ENCODE measurements at regions not wholly inside any gene's neighbourhood (a gene's known extent, or its start where the extent isn't known, plus 50 kb on each side); places are given as distances from the start of the nearest gene placed in this dataset.
"Not testable (repeated sequence)": the region's sequence is repeated elsewhere in the genome, so short reads cannot be mapped to it uniquely, and the experiment has no call there.

DNA sequence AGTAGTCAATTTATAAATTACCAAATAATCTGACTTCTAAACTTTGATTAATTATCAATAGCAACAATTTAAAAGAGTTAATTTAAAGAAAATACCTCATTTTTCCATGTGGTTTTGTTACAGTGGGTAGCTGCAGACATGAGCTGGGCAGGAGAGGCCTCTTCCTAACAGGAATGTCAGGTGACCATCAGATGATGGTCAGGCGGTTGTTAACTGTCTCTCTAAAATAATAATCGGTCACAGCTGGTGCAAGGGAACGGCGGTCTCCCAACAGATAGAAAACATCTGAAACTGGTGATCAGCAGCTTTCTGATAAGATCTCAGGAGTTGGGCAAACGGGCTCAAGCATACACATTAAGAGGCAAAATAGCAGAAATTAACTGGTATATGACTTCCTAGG is 342.7 kb upstream of the CYLC2 start:
- H3K4me3 ChIP-seq (ENCODE audit: low read depth, low read length), result no peak overlapping the region
- TF ChIP-seq, protein P1, sequence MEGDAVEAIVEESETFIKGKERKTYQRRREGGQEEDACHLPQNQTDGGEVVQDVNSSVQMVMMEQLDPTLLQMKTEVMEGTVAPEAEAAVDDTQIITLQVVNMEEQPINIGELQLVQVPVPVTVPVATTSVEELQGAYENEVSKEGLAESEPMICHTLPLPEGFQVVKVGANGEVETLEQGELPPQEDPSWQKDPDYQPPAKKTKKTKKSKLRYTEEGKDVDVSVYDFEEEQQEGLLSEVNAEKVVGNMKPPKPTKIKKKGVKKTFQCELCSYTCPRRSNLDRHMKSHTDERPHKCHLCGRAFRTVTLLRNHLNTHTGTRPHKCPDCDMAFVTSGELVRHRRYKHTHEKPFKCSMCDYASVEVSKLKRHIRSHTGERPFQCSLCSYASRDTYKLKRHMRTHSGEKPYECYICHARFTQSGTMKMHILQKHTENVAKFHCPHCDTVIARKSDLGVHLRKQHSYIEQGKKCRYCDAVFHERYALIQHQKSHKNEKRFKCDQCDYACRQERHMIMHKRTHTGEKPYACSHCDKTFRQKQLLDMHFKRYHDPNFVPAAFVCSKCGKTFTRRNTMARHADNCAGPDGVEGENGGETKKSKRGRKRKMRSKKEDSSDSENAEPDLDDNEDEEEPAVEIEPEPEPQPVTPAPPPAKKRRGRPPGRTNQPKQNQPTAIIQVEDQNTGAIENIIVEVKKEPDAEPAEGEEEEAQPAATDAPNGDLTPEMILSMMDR (conservative IDR thresholded peaks at IDR 0.05; ENCODE audit: low read depth, low read length), result no peak
- no peak for DNase-seq (ENCODE audit: low read depth)

DNA sequence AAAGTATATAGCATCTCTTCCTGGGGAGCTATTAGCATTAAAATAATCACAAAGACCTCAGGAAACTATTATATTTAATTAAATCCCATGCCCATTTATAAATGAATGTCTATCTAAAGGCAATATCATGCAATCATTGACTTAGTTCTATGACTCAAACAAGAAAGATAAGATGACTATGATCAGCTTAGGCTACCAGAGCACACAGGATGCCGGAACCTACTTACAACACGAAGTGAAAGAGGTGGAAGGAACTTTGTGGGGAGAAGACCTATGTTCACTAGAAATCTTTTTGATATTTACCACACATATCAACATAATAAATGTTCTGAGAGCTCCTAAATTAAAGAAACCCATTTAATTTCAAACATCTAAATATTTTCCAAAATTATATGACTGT is 344.2 kb upstream of the CYLC2 start:
- no peak overlapping the region for H3K4me3 ChIP-seq (ENCODE audit: low read depth, low read length)
- TF ChIP-seq, protein P1 (conservative IDR thresholded peaks at IDR 0.05; ENCODE audit: low read depth, low read length), result no peak
- no peak for DNase-seq (ENCODE audit: low read depth)

DNA sequence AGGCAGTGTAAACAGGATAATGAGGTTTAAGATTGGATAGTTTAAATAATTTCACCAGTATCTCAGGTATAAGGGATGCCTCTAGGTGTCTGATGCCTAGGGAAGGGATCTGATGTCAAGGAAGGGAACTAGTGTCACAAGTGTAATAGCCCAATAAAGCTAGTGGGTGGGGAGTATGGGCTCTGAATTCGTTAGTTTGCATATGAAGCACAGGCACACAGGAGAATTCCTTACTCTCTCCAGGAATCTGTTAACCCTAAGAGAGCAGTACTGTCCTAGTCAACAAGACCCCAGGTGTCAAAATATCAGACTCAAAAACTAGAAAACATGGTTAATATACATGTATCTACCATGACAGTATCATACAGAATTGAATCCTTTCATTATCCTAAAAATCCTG is 352.5 kb upstream of the CYLC2 start:
- H3K4me3 ChIP-seq (ENCODE audit: low read depth, low read length), result no peak overlapping the region
- DNase-seq (ENCODE audit: low read depth), result no peak
- TF ChIP-seq, protein P1 (conservative IDR thresholded peaks at IDR 0.05; ENCODE audit: low read depth, low read length), result no peak

DNA sequence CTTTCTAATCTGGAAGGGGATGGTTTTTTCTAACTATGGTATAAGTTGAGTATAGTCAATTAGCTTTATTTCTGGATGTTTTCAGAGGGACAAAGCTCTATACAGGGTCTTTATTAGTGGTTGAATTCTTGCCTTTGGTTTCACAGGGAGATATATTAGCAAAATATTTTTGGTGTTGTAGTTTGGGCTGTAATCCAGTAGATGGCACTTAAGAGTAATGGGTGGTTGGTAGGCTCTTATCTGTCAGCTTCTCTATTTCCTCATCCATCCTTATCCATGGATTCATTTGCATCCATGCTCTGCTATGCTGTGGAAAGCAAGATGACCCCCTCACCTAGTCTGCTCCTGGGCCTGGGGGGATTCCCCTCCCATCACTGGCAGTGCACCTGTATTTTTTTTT is 363.6 kb upstream of the CYLC2 start:
- no peak for DNase-seq (ENCODE audit: low read depth)
- H3K4me3 ChIP-seq (ENCODE audit: low read depth, low read length), result no peak overlapping the region
- TF ChIP-seq, protein P1 (conservative IDR thresholded peaks at IDR 0.05; ENCODE audit: low read depth, low read length), result peak; percentile 65

DNA sequence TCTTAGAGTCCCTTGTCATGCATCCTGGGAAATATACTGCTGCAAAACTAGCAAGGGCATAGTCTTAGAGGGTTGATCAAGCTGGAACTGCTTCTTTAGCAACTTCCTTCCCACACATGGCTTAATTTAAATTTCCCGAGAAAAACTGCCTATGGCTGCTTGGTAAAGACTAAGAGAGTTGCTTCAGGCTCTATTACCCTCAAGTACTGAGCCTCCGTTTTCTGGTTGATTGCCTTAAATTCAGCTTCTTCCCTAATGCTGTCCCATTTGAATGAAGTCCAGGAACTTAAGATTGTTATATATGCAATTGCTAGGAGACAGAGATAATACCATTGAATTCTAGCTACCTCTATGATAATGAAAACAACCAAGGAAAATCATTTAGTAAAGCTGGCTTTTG is 385.7 kb upstream of the CYLC2 start:
- DNase-seq (ENCODE audit: low read depth), result no peak
- TF ChIP-seq, protein P1 (conservative IDR thresholded peaks at IDR 0.05; ENCODE audit: low read depth, low read length), result no peak
- no peak overlapping the region for H3K4me3 ChIP-seq (ENCODE audit: low read depth, low read length)

DNA sequence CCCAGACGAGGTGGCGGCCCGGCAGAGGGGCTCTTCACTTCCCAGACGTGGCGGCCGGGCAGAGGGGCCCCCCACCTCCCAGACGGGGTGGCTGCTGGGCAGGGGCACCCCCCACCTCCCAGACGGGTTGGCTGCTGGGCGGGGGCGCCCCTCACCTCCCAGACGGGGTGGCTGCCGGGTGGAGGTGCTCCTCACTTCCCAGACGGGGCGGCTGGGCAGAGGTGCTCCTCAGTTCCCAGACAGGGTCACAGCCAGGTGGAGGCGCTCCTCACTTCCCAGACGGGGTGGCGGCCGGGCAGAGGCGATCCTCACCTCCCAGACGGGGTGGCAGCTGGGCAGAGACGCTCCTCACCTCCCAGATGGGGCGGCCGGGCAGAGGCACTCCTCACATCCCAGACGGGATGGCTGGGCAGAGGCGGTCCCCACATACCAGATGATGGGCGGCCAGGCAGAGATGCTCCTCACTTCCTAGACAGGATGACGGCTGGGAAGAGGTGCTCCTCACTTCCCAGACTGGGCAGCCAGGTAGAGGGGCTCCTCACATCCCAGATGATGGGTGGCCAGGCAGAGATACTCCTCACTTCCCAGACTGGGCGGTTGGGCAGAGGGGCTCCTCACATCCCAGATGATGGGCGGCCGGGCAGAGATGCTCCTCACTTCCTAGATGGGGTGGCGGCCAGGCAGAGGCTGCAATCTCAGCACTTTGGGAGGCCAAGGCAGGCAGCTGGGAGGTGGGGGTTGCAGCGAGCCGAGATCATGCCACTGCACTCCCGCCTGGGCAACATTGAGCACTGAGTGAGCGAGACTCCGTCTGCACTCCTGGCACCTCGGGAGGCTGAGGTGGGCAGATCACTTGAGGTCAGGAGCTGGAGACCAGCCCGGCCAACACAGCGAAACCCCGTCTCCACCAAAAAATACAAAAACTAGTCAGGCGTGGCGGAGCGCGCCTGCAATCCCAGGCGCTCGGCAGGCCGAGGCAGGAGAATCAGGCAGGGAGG is 391.6 kb upstream of the CYLC2 start:
- DNase-seq (ENCODE audit: low read depth), result not testable (repeated sequence)

DNA sequence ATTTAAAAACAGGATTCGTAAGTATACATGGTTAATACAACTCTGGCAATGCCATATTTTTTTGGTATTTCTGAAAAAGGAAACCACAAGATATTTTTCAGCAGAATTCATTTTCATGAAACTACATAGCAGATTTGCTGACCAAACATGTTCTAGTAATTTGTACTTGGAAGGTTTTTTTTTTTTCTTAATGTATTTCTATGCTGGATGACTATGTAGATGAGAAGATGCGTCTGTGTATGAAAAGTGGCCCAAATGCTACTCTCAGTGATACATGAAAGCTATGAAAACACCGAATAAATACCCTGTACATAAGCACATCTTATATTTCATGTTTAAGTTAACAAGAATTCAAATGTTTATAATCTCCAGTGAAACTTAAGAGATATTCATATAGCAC is 400.9 kb upstream of the CYLC2 start:
- no peak overlapping the region for H3K4me3 ChIP-seq (ENCODE audit: low read depth, low read length)
- TF ChIP-seq, protein P1 (conservative IDR thresholded peaks at IDR 0.05; ENCODE audit: low read depth, low read length), result no peak
- DNase-seq (ENCODE audit: low read depth), result no peak

More for the DNA sequence above, 391.6 kb upstream of the CYLC2 start:
- H3K4me3 ChIP-seq (ENCODE audit: low read depth, low read length), result not testable (repeated sequence)
